ENCODE measurements at regions not wholly inside any gene's neighbourhood (a gene's known extent, or its start where the extent isn't known, plus 50 kb on each side); places are given as distances from the start of the nearest gene placed in this dataset.

DNA sequence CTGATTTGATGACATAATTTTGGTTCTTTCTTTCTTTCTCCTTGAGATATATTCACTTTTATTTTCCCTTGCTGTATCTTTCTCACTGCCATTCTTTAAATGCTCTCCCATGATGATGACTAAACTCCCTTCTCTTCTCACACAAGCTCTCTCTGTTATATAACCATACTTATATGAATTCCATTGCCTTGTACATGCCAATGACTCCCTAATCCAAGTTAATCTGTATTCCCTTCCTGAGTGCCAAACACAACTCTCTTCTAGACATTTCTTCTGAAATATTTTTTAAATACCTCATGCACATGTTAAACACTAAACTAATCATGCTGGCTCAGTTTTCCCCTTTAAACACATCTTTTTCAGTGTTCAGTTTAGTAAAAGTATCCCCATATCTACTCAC, 62.2 kb upstream of the ST8SIA4 start:
- TF ChIP-seq, protein P1, sequence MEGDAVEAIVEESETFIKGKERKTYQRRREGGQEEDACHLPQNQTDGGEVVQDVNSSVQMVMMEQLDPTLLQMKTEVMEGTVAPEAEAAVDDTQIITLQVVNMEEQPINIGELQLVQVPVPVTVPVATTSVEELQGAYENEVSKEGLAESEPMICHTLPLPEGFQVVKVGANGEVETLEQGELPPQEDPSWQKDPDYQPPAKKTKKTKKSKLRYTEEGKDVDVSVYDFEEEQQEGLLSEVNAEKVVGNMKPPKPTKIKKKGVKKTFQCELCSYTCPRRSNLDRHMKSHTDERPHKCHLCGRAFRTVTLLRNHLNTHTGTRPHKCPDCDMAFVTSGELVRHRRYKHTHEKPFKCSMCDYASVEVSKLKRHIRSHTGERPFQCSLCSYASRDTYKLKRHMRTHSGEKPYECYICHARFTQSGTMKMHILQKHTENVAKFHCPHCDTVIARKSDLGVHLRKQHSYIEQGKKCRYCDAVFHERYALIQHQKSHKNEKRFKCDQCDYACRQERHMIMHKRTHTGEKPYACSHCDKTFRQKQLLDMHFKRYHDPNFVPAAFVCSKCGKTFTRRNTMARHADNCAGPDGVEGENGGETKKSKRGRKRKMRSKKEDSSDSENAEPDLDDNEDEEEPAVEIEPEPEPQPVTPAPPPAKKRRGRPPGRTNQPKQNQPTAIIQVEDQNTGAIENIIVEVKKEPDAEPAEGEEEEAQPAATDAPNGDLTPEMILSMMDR (conservative IDR thresholded peaks at IDR 0.05; ENCODE audit: low read depth in 2 of 2): no peak
- TF ChIP-seq EZH2phosphoT487 (IDR thresholded peaks at IDR 0.05; ENCODE audit: unreplicated experiment): no peak
- TF ChIP-seq EZH2 (IDR thresholded peaks at IDR 0.05; ENCODE audit: low read depth, unreplicated experiment): no peak
- TF ChIP-seq, protein P2, sequence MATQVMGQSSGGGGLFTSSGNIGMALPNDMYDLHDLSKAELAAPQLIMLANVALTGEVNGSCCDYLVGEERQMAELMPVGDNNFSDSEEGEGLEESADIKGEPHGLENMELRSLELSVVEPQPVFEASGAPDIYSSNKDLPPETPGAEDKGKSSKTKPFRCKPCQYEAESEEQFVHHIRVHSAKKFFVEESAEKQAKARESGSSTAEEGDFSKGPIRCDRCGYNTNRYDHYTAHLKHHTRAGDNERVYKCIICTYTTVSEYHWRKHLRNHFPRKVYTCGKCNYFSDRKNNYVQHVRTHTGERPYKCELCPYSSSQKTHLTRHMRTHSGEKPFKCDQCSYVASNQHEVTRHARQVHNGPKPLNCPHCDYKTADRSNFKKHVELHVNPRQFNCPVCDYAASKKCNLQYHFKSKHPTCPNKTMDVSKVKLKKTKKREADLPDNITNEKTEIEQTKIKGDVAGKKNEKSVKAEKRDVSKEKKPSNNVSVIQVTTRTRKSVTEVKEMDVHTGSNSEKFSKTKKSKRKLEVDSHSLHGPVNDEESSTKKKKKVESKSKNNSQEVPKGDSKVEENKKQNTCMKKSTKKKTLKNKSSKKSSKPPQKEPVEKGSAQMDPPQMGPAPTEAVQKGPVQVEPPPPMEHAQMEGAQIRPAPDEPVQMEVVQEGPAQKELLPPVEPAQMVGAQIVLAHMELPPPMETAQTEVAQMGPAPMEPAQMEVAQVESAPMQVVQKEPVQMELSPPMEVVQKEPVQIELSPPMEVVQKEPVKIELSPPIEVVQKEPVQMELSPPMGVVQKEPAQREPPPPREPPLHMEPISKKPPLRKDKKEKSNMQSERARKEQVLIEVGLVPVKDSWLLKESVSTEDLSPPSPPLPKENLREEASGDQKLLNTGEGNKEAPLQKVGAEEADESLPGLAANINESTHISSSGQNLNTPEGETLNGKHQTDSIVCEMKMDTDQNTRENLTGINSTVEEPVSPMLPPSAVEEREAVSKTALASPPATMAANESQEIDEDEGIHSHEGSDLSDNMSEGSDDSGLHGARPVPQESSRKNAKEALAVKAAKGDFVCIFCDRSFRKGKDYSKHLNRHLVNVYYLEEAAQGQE (IDR thresholded peaks at IDR 0.05; ENCODE audit: unreplicated experiment): no peak
- TF ChIP-seq POLR2AphosphoS5 (IDR thresholded peaks at IDR 0.05; ENCODE audit: low read depth): no peak
- TF ChIP-seq, protein P3, sequence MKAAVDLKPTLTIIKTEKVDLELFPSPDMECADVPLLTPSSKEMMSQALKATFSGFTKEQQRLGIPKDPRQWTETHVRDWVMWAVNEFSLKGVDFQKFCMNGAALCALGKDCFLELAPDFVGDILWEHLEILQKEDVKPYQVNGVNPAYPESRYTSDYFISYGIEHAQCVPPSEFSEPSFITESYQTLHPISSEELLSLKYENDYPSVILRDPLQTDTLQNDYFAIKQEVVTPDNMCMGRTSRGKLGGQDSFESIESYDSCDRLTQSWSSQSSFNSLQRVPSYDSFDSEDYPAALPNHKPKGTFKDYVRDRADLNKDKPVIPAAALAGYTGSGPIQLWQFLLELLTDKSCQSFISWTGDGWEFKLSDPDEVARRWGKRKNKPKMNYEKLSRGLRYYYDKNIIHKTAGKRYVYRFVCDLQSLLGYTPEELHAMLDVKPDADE (IDR thresholded peaks at IDR 0.05): no peak
